Stomach (tissue), 4 donors: ENCODE measurements at regions not wholly inside any gene's neighbourhood (a gene's known extent, or its start where the extent isn't known, plus 50 kb on each side); places are given as distances from the start of the nearest gene placed in this dataset.

Source experiments
- CTCF ChIP-seq, 7 experiments: fragments of 450-650 bp in 4 of 7; fragments of 200-600 bp in 3 of 7; sonication (generic) in 3 of 7; IDR thresholded peaks; one replicate each; pipeline ENCODE4 v1.5.1; 2016 to 2019; ENCODE audit warnings: antibody characterized with exemption in 7 of 7, control low read depth in 2 of 7, mild to moderate bottlenecking in 1 of 7
- POLR2A ChIP-seq, 4 donors: fragments of 450-650 bp; IDR thresholded peaks; one replicate each; pipeline ENCODE4 v1.6.1; 2016; ENCODE audit warnings: antibody characterized with exemption in 4 of 4, control low read depth in 2 of 4, mild to moderate bottlenecking in 1 of 4, moderate library complexity in 1 of 4
- POLR2AphosphoS5 ChIP-seq, 3 donors: sonication (generic); formaldehyde crosslinking; IDR thresholded peaks; one replicate each; pipeline ENCODE4 v1.6.1; 2016; ENCODE audit warnings: antibody characterized with exemption in 3 of 3

- TF ChIP-seq CTCF (IDR thresholded peaks at IDR 0.05): no peak
- TF ChIP-seq POLR2A (IDR thresholded peaks at IDR 0.05): no peak
- TF ChIP-seq POLR2AphosphoS5 (IDR thresholded peaks at IDR 0.05): no peak
Measured at GRCh38 chr15:94579286-94579685, 347.9 kb downstream of the MCTP2 start.
